Central memory CD4-positive, alpha-beta T cell (primary cell): ENCODE measurements at regions not wholly inside any gene's neighbourhood (a gene's known extent, or its start where the extent isn't known, plus 50 kb on each side); places are given as distances from the start of the nearest gene placed in this dataset.

Source experiments
- DNase-seq: peaks from one replicate; pipeline ENCODE4 v3.0.0; 2022

DNA sequence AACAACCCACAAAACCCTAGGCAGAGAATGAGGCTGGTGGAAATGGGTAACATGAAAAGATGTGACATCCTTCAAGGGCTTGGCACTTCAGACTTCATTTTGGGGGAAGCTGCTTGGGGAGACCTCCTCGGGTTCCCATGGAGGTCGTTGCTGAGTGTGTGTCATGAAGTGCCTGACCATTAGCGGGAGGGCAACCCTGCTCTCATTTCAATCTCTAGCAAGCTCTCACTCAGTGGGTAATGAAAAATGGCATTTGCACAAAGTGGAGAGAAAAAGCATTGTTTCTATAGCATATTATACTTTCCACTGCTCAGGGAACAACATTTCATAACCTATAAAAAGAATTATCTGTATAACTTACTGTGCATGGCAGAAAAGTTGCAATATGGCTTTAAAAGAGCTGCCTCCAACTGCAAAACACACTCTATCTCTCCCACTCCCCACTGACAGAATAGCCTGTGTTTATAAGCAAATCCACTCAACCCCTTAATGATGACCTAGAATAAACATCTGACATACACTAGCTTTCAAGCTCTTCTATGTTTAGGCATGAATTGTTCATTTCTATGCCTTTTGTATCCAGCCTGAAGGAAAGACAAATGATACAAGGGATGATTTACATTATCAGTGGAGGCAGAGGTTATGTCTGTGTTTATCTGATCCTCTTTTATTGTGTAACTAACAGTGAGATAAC is 357.2 kb downstream of the ZSWIM6 start:
- no peak for DNase-seq

DNA sequence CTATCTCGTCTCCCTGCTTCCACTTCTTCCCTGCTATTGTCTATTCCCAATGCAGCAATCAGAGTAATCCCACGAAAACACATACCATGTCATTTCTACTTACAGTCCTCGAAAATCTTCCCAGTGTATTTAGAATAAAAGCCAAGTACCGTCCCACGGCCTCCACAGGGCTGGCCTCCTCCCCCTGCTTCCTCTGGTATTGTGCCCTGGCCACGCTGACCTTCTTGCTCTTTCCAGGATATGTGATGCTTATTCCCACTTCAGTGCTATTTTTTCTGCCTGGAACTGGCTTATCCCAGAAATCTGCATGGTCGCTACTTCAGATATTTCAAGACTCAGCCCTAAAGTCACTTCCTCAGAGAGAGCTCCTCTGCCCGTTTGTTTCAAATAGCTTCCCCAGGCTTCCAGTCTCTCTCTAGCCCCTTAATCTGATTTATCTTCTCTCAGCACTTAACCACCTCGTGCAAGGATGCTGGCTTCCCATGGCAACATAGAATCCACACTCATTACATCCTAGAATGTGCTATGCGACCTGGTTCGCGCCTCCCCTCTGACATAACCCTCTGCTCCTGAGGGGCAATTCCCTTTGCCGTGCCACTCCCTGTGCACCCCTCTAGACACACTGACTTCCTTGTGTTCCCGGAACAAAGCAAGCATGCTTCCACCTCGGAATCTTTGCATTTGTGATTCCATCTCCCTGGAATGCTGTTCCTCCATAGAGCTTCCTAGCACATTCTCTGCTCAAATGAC is 365.9 kb downstream of the ZSWIM6 start:
- DNase-seq: no peak

DNA sequence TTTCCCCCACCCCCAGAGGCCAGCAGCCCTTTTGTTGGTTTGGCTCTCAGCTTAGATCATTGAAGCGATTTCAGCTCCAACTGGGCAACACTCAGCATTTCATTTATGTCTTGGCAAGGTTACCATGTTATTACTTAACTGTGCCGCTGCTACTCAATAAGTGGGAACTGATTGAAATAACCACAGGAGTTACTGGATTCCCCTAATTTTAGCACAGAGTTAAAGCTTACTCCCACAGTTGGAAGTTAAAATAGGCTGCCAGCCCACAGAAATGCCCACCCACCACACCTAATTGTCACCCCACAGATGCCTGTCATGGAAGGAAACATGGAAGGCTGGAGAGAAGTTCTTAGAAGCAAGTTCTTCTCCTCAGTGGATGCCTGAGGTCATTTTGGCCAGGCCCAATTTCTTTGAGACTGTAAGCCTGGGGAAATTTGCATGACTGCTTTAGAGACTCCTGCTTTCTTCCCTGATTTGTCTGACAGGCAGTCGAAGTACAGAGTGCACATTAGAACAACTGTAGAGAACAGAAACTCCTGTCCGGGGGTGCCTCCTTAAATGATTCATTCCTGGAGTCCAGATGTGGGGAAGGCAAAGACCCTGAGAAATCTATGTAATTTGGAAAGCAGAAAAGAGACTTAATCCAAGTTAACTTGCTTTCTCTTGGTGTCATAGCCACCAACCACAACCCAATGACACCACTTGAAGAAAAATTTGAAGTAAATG is 370.0 kb downstream of the ZSWIM6 start:
- no peak for DNase-seq

DNA sequence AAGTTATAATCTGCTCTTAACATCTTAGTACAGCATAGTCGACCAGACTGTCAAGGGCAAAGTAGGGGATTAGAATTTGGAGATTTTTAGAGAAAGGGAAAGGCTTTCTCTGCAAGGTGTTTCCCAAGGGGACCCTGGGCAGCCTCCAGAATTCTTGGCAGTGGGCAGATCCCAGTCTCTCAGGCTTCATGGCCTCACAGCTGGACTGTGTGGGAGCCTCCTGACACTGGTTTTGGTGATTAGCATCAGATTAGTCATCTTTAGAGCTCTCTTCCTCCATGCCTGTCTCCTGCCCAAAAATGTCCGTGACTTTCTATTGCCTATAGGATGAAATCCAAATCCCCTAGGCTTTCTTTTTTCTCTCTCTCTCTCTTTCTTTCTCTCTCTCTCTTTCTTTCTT is 370.7 kb downstream of the ZSWIM6 start:
- DNase-seq: no peak

DNA sequence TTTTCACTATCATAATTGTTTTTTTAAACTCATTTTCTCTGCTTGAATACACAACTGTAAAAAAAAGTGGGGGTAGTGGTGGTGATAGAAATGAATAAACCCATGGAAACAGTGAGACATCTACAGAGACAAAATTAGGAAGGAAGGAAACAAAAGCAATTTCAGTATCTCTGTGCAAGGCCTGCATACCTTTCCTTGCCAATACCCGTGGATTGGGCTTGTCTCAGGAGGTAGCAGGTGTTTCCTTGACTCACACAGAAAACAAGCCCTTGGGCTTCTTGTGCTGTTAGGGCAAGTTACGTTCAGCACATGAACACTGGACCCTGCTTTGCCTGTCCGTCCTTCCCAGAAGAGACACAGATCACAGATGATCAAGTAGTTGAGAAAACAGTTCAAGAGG is 372.2 kb downstream of the ZSWIM6 start:
- DNase-seq: no peak

DNA sequence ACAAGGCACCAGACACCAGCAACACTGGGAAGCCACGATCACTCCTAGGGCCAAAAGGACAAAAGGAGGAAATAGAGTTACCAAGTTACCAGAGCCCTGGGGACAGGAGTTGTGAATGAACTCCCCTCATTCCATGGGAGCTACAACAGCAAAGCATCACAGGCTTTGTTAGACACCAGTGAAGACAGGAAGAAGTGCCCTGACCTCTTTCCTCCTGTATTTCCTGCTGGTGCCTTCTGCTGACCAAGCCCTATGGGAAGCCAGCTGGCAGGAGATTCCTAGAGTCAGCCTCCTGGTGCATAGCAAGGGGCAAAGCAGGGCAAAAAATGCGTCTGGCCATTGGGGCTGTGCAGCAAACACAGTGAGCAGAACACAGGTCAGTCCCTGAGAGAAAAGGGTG is 374.7 kb downstream of the ZSWIM6 start:
- no peak for DNase-seq

DNA sequence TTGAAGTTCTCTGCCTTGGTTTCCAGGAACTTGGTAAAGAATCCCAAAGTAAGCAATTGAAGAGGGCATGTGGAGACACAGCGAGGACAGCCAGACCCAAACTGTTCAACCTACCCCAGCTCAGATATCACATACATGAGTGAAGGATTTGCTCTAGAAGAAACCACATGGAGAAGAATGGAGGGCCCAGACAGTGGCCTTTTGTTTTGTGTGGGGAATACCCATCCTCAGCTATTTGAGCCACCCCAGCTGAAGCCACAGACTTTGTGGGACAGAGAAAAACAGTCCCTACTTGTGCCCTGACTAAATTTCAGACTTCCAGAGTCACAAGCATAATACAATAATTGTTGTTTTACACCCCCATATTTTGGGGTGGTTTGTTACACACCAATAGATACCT is 387.1 kb downstream of the ZSWIM6 start:
- DNase-seq: no peak

DNA sequence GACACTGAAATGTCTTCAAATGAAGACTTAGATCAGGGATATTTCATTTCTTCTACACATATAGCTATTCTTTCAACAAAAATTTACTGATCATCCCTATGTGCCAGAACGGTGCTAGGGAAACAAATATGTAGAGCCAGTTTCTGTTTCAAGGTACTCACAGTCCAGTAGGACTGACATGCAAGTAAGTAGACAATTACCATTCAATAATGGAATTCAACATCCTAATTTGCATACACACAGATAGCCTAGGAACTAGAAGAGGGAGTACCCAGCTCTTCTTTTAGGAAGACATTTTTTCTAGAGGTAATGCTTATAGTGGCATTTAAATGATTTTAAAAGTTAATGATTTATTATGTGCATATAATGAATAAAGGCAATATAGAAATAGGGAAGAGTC is 388.8 kb downstream of the ZSWIM6 start:
- DNase-seq: no peak

DNA sequence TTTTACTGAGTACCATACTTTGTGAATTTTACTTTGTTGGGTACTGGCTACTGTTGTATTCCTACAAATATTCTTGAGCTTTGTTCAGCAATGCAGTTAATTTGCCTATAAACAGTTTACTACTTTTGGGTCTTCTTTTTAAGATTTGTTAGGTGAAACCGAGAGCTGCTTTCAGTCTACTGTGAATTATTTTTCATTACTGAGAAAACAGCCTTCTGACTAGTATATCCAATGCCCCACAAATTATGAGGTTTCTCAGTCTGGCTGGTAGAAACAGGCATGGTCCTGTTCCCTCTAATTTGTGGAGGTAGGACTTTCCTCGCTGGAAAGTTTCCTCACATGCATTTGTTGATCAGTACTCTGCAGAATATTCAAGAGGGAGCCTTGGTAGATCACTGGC is 392.0 kb downstream of the ZSWIM6 start:
- DNase-seq: no peak

DNA sequence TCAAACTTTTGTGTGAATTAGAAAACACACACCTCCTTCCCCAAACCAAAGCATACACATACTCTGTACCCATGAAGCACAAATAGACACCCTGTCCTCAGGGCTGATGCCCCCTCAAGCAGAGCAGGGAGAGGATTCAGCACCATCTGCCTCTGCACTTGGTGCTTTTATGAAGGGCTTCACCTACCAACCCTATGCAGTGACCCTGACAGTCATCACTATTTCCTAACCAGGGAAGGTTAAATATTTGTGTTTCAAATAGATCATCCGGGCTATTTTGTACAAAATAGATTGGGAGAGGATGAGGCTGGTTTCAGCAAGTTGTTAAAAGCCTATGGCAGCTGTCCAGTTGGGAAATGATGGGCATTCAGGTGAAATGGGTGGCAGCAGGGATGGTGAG is 396.2 kb downstream of the ZSWIM6 start:
- DNase-seq: no peak

DNA sequence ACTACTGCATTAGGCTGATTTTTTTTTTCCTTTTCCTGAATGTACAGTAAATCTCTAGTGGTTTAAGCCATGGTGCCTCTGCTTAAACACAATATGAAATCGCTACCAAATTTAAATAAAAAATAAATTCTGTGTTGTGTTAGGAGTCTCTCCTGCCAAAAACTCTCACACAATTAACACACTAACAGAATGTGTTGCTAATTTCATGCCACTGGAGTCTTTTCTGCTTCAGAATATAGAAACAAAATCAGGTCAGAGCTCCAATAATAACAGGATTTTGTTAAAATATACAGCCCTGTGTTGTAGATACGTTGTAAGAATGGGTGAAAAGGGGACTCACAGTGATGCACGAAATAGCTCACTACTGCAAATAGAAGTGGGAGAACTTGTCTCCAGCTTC is 398.8 kb downstream of the ZSWIM6 start:
- DNase-seq: no peak

DNA sequence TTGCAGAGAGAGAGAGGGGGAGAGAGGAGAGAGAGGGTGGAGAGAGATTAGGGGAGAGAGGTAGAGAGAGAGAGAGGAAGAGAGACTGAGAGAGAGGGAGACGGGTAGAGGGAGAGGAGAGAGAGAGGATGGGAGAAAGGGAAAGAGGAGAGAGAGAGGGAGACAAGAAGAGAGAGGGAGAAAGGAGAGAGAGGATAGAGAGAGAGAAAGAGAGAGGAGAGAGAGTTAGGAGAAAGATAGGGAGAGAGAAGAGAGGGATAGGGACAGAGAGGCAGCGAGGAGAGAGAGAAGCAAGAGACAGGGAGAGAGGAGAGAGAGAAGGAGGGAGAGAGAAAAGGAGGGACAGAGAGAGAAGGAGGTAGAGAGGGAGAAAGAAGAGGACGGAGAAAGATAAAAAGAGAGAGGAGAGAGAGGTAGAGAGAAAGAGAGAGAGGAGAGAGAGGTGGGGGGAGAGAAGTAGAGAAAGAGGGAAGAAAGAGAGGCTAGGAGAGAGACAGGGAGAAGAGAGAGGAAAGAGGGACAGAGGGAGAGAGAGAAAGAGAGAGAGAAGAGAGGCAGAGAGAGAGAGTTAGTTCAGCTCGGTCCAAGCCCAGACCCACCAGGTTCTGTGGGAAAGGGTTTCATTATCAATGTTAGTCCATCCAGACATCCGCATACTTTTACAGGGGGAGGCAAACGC is 399.3 kb downstream of the ZSWIM6 start:
- DNase-seq: no peak

DNA sequence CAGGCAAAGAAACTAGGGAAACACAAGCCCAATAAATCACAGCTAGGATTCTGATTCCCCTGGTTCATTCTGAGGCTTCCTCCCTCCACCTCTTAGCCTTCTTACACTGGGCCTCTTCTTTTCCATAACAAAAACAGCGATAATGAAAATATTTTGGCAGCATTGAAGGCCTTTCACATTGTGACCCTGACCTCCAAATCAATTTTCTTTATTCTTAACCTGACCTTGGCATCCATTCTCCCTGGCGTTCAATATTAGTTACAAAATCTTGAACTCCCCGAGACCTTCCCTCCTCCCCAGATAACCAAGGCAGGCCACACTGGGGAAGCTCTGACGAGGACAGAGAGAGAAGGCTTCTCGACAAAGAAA is 399.9 kb downstream of the ZSWIM6 start:
- no peak for DNase-seq

DNA sequence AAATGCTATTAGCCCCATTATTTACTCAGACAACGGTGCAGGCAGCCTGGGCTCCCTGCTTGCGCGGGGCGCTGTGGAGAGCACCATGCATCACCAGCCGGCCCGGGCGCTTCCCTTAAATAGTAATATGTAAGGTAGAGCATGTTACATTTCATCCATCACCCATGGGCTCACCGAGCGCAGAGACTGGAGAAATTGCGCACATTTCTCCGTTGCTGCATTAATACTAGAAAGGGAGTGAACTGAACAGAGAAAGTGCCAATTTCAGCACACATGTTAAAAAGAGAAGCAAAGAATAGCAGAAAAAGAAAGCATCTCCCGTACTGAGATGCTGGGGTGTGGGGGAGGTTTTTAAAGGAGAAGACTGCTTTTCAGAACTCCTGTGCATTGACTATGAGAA is 400.3 kb downstream of the ZSWIM6 start:
- DNase-seq: no peak

DNA sequence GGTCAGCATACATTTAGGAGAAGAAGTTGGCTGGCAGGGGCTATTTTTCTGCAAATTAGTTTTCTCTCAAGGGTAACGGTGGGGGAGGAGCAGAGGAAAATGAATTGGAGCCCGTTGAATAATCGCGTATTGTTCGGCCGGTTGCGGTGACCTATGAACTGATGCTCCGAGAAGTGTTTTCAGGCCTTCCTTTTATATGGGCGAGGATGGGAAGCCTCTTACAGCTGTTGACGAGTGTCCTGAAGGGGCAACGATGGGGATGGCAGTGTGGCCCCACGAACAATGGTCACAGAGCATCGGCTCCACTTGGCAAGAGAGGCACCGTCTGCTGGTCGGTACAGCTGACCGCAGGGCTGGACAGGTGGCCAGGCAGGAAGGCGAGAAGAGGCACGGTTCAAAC is 400.7 kb downstream of the ZSWIM6 start:
- no peak for DNase-seq

DNA sequence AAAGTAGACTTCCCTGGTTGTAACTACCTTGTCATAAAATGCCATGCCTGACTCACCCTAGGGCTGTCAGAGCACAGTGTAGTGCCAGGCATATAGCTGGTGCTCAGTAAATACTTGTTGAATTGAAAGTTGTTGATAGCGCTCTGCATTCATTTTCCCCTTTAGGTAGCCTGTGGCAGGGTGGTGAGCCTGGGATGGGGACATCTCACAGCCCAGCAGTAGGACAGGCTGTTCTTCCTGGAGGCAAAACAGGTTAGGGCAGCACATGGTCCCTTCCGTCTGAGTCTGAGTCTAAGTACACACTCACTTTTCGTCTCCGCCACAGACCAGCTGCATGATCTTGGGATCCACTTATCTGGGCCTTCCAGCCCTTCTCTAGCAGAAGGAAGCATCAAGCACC is 401.9 kb downstream of the ZSWIM6 start:
- no peak for DNase-seq

DNA sequence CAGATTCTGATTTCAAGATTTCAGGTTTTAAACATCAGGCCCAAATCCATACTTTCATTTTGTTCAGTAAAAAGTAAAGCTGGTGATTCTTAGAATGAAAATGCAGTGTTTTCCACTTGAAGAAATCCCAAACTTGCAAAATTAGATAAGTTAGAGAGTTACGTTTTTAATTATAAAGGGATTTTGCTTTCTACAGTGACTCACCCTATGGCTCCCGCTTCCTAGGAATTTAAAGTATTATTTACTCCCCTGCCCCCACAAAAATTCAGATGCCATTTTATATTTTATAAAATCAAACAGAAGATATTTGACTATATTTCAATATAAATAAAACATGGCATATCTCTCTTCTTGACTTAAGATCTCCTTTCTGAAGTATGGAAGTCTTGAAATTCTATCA is 402.9 kb downstream of the ZSWIM6 start:
- DNase-seq: no peak

DNA sequence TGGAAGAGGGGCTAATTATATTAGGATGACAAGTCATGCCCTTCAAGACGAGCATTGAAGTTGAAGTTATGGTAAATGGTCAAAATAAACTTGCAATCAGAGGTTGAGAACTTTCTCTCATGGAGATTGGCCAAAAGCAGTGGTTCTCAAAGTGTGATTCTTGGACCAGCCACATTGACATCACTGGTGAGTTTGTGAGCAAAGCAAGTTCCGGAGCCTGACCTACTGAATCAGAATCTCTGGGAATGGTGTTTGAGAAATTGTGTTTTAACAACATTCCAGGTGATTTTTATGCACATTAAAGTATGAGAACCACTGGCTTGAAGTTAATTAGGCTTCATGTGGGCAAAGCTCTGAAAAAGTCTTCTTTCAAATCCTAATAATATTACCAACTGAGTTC is 403.5 kb downstream of the ZSWIM6 start:
- no peak for DNase-seq

DNA sequence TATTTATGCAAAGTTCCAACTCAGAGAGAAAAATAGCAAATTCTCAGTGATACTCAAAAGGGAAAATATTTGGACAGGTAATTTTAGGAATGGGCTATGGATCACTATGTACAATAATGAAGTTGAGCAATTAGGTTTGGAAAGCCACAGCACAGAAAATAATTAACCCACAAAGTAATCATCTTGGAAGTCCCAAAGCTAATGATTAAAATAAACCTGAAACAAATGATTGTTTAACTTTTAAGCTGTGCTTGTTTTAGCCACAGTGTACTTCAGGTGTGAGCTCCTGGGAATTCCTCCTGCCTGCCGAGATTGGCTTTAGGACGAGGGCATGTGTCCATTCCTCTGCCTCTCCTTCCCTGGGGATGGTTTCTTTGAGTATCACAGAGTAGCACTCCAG is 403.9 kb downstream of the ZSWIM6 start:
- DNase-seq: no peak

DNA sequence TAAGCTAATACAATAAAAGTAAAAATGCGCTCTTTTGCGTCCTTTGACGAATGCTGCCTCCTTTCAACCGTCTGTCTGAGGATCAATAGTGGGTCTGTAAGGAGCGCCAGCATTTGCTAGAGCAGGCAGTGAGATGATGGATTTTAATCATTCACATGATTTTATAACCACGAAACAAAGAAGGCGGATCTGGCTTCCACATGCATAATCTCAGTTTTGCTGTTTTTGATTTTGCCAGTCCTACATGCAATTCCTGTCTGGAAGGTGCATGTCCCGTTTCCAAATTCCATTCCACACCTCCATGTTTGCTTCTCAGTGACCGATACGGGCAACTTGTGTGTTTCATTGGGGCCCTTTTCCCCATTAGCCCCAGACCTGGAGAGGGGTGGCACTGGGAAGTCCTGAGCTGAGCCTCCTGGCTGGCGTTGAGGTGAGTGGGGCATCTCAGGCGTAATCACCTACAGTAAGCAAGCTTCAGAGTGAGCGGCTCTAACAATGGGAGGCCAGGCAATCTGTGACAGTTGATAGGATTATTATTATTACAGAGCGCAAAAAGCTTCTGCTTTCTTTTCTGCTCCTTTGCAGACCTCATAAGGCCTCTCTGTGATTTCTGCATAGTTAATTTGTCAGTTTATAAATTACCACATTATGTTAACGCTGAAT is 405.4 kb downstream of the ZSWIM6 start:
- DNase-seq: no peak

DNA sequence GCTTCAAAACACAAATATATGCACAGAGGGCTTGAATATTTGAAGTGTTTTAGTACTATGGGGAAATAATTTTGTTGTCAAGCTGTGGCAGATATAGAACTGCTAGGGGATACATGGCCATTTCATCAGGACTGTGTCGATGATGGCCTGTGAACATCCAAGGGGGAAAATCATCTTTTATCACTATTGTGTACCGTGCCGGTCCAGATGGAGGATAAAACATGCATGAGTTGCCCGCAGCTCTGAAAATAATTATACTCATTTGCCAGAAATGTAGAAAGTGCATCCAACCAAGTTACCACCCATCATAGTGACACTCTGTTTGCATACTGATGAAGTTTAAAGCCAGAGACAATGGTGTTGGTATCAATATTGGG is 405.9 kb downstream of the ZSWIM6 start:
- DNase-seq: no peak

DNA sequence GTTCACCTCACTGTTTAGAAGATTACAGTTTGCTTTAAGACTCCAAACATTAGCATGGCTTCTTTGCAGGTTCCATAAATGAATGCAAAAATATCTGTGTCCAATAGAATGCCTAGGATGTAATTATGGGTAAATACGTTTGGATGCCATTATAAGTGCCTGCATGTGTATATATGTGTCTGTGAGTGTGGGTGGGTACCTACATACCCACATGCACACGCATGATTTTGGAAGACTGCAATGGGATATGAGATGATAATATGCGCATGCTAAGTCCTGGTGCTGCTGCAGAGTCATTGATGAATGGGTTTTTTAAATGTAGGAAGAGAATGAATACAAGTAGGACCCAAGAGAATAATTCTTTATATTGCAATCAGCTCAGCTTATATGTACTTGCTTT is 406.4 kb downstream of the ZSWIM6 start:
- no peak for DNase-seq
